ENCODE measurements at regions not wholly inside any gene's neighbourhood (a gene's known extent, or its start where the extent isn't known, plus 50 kb on each side); places are given as distances from the start of the nearest gene placed in this dataset.

GRCh38 chr15:100726421-100727190 lies 124.2 kb downstream of the ASB7 start:
- Histone ChIP-seq H3K36me3 (no peaks in the 10 kb centered on the region), H3K9me3 (no peaks in the 10 kb centered on the region), H3K27me3 (no peaks in the 10 kb centered on the region), H3K4me3 (no peak overlapping the region), H3K4me1 (ENCODE audit: insufficient read depth) (peaks cover 2% of the 10 kb centered on the region), H3K27ac (no peak overlapping the region)
- WGBS, 3 donors: 85 to 90% (median 88%) methylated on average over 15 of the region's 15 CpGs
- no peak for DNase-seq
- TF ChIP-seq POLR2A (IDR thresholded peaks at IDR 0.05) (no peak), EP300 (IDR thresholded peaks at IDR 0.05) (no peak)
- TF ChIP-seq, protein P1, sequence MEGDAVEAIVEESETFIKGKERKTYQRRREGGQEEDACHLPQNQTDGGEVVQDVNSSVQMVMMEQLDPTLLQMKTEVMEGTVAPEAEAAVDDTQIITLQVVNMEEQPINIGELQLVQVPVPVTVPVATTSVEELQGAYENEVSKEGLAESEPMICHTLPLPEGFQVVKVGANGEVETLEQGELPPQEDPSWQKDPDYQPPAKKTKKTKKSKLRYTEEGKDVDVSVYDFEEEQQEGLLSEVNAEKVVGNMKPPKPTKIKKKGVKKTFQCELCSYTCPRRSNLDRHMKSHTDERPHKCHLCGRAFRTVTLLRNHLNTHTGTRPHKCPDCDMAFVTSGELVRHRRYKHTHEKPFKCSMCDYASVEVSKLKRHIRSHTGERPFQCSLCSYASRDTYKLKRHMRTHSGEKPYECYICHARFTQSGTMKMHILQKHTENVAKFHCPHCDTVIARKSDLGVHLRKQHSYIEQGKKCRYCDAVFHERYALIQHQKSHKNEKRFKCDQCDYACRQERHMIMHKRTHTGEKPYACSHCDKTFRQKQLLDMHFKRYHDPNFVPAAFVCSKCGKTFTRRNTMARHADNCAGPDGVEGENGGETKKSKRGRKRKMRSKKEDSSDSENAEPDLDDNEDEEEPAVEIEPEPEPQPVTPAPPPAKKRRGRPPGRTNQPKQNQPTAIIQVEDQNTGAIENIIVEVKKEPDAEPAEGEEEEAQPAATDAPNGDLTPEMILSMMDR (IDR thresholded peaks at IDR 0.05): no peak
- intact Hi-C loops (cut with DNase I): no loop called here

- Histone ChIP-seq H3K4me3 (no peak overlapping the region), H3K27me3 (no peaks in the 10 kb centered on the region), H3K9me3 (no peaks in the 10 kb centered on the region), H3K4me1 (ENCODE audit: insufficient read depth) (peaks cover 2% of the 10 kb centered on the region), H3K27ac (no peak overlapping the region), H3K36me3 (no peaks in the 10 kb centered on the region)
- no peak for DNase-seq
- intact Hi-C loops (cut with DNase I): no loop called here
- WGBS, 3 donors: 42 to 65% (median 56%) methylated on average over 21 of the region's 21 CpGs
- TF ChIP-seq EP300 (IDR thresholded peaks at IDR 0.05): no peak
- TF ChIP-seq, protein P1 (IDR thresholded peaks at IDR 0.05): no peak
- no peak for TF ChIP-seq POLR2A (IDR thresholded peaks at IDR 0.05)
Measured at GRCh38 chr15:100727291-100727851, 125.0 kb downstream of the ASB7 start.

DNA sequence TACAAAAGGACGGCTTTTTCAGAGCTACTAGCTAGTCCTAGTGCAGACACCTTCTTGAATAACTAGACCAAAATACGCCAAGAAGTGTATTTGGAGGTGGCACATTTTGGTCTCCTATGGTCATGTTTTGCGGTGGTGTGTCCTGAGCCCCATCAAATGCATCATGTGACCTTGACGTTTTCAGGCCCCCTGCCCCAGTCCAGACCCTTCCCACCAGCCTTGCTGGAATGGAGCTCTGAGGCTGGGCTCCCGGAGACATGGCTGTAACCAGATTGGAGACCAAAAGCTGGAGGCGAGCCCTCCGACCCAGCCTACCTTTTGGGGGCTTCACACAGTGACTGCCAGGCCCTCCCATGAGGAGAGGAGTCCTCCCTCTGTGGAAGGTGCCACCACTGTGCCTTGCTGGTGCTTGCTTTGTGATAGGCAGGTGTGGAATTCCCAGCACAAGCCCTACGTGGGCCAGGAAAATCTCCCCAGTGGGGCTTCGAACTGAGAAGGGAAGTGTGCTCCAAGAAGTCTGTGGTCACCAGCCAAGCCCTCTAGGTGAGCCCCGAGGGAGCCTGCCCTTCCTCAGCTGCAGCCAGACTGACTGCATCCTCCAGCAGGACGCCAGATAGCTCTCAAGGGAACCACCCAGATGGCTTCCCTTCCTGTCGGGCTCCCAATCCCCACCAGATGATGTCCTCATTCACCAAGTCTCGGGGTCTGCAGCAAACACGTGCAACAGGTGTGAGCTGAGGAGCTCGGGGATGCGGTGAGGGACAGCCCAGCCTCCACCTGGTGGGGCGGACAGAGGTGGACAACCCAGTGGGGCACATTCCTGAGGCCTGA lies 126.2 kb downstream of the ASB7 start:
- DNase-seq: no peak
- peaks cover 2% of the 10 kb centered on the region for H3K4me1 ChIP-seq (ENCODE audit: insufficient read depth)
- 77 to 87% (median 84%) methylated on average over 17 of the region's 17 CpGs for WGBS, 3 donors
- H3K27me3 ChIP-seq: no peaks in the 10 kb centered on the region
- no peak overlapping the region for H3K27ac ChIP-seq
- intact Hi-C loops (cut with DNase I): no loop called here
- H3K4me3 ChIP-seq: no peak overlapping the region
- no peak for TF ChIP-seq POLR2A (IDR thresholded peaks at IDR 0.05)
- no peaks in the 10 kb centered on the region for H3K9me3 ChIP-seq
- no peaks in the 10 kb centered on the region for H3K36me3 ChIP-seq

GRCh38 chr15:100729461-100729860 lies 127.1 kb downstream of the ASB7 start:
- H3K36me3 ChIP-seq: no peaks in the 10 kb centered on the region
- peaks cover 2% of the 10 kb centered on the region for H3K4me1 ChIP-seq (ENCODE audit: insufficient read depth)
- no peak for DNase-seq
- no peaks in the 10 kb centered on the region for H3K27me3 ChIP-seq
- TF ChIP-seq EP300 (IDR thresholded peaks at IDR 0.05): no peak
- TF ChIP-seq, protein P1 (IDR thresholded peaks at IDR 0.05): no peak
- no peak for TF ChIP-seq POLR2A (IDR thresholded peaks at IDR 0.05)
- intact Hi-C loops (cut with DNase I): no loop called here
- H3K27ac ChIP-seq: no peak overlapping the region
- 90 to 96% (median 92%) methylated on average over 6 of the region's 6 CpGs for WGBS, 3 donors
- no peak overlapping the region for H3K4me3 ChIP-seq
- H3K9me3 ChIP-seq: no peaks in the 10 kb centered on the region

Data from ovary (tissue), 7 donors.